CD4-positive, alpha-beta T cell treated with Interleukin-12 subunit alpha and Interleukin-12 subunit beta, for 1 hour (primary cell): ENCODE measurements at regions not wholly inside any gene's neighbourhood (a gene's known extent, or its start where the extent isn't known, plus 50 kb on each side); places are given as distances from the start of the nearest gene placed in this dataset.
A peak's percentile ranks its signal among the peaks of the same experiment; 100 is the strongest.
"Not testable (repeated sequence)": the region's sequence is repeated elsewhere in the genome, so short reads cannot be mapped to it uniquely, and the experiment has no call there.

Experiments used
- DNase-seq: peaks from one replicate; pipeline ENCODE4 v3.0.0-alpha.2; 2020

GRCh38 chr5:135154961-135155360 lies 120.9 kb upstream of the PITX1 start:
- DNase-seq, result no peak

GRCh38 chr5:135154197-135154596 lies 120.2 kb upstream of the PITX1 start:
- DNase-seq, result no peak

- DNase-seq, result no peak
Observed at GRCh38 chr5:135153661-135154060, 119.6 kb upstream of the PITX1 start.

- DNase-seq, result no peak
Observed at GRCh38 chr5:135153259-135153658, 119.2 kb upstream of the PITX1 start.

GRCh38 chr5:135151660-135152059 lies 117.6 kb upstream of the PITX1 start:
- not testable (repeated sequence) for DNase-seq

GRCh38 chr5:135151256-135151655 lies 117.2 kb upstream of the PITX1 start:
- no peak for DNase-seq

GRCh38 chr5:135150767-135151166 lies 116.7 kb upstream of the PITX1 start:
- no peak for DNase-seq

GRCh38 chr5:135149956-135150723 lies 116.1 kb upstream of the PITX1 start:
- DNase-seq, result no peak

- no peak for DNase-seq
Observed at GRCh38 chr5:135149229-135149955, 115.4 kb upstream of the PITX1 start.

GRCh38 chr5:135147294-135148090 lies 113.5 kb upstream of the PITX1 start:
- no peak for DNase-seq

GRCh38 chr5:135145985-135146384 lies 112.0 kb upstream of the PITX1 start:
- DNase-seq, result no peak

GRCh38 chr5:135143682-135144081 lies 109.7 kb upstream of the PITX1 start:
- not testable (repeated sequence) for DNase-seq

GRCh38 chr5:135141303-135142268 lies 107.6 kb upstream of the PITX1 start:
- no peak for DNase-seq

- peak; percentile 4 for DNase-seq
Observed at GRCh38 chr5:135140446-135141204, 106.6 kb upstream of the PITX1 start.

GRCh38 chr5:135139381-135140134 lies 105.5 kb upstream of the PITX1 start:
- no peak for DNase-seq

- DNase-seq, result no peak
Observed at GRCh38 chr5:135138116-135138850, 104.3 kb upstream of the PITX1 start.

- no peak for DNase-seq
Observed at GRCh38 chr5:135137146-135137915, 103.3 kb upstream of the PITX1 start.

GRCh38 chr5:135136546-135136945 lies 102.5 kb upstream of the PITX1 start:
- DNase-seq, result no peak

- DNase-seq, result no peak
Observed at GRCh38 chr5:135135530-135136226, 101.7 kb upstream of the PITX1 start.
